ENCODE measurements at regions not wholly inside any gene's neighbourhood (a gene's known extent, or its start where the extent isn't known, plus 50 kb on each side); places are given as distances from the start of the nearest gene placed in this dataset.

- TF ChIP-seq CTCF (IDR thresholded peaks at IDR 0.05; ENCODE audit: insufficient read depth, low read length) (no peak), POLR2AphosphoS5 (IDR thresholded peaks at IDR 0.05; ENCODE audit: low read depth) (no peak), SPI1 (IDR thresholded peaks at IDR 0.05; ENCODE audit: borderline replicate concordance, low read depth) (no peak)
These were observed 1131.2 kb downstream of the FAM181B start for GRCh38 chr11:81602508-81602907.

All from HL-60 (cell line).